ENCODE measurements at regions not wholly inside any gene's neighbourhood (a gene's known extent, or its start where the extent isn't known, plus 50 kb on each side); places are given as distances from the start of the nearest gene placed in this dataset.

- no peak overlapping the region for H3K4me3 ChIP-seq (ENCODE audit: insufficient read length, low read depth)
- H3K36me3 ChIP-seq (ENCODE audit: insufficient read depth, insufficient read length, low read length): no peaks in the 10 kb centered on the region
- H3K9me3 ChIP-seq (ENCODE audit: insufficient read depth, low read length): no peaks in the 10 kb centered on the region
- peaks cover 6% of the 10 kb centered on the region for H3K4me1 ChIP-seq (ENCODE audit: insufficient read depth, insufficient read length)
- TF ChIP-seq ZNF274 (IDR thresholded peaks at IDR 0.05; ENCODE audit: low read depth, low read length): no peak
- no peak for TF ChIP-seq YY1 (IDR thresholded peaks at IDR 0.05; ENCODE audit: insufficient read depth, insufficient read length)
- no peak for TF ChIP-seq SUZ12 (IDR thresholded peaks at IDR 0.05; ENCODE audit: extremely low read depth, insufficient read depth, insufficient read length)
- DNase-seq (ENCODE audit: low read depth, low spot score): no peak
- H3K27me3 ChIP-seq (ENCODE audit: insufficient read depth, insufficient read length): peaks cover 12% of the 10 kb centered on the region
- no peak overlapping the region for H3K9ac ChIP-seq (ENCODE audit: insufficient read length, low read depth)
Observed at GRCh38 chr9:107635101-107635802, 145.7 kb upstream of the KLF4 start.

- TF ChIP-seq SUZ12 (IDR thresholded peaks at IDR 0.05; ENCODE audit: extremely low read depth, insufficient read depth, insufficient read length) (no peak), ZNF274 (IDR thresholded peaks at IDR 0.05; ENCODE audit: low read depth, low read length) (no peak), YY1 (IDR thresholded peaks at IDR 0.05; ENCODE audit: insufficient read depth, insufficient read length) (no peak)
- Histone ChIP-seq H3K4me3 (ENCODE audit: insufficient read length, low read depth) (no peak overlapping the region), H3K27me3 (ENCODE audit: insufficient read depth, insufficient read length) (no peaks in the 10 kb centered on the region), H3K4me1 (ENCODE audit: insufficient read depth, insufficient read length) (peaks cover 9% of the 10 kb centered on the region), H3K9me3 (ENCODE audit: insufficient read depth, low read length) (no peaks in the 10 kb centered on the region), H3K9ac (ENCODE audit: insufficient read length, low read depth) (no peak overlapping the region), H3K36me3 (ENCODE audit: insufficient read depth, insufficient read length, low read length) (no peaks in the 10 kb centered on the region)
- DNase-seq (ENCODE audit: low read depth, low spot score): no peak
Observed at GRCh38 chr9:107633406-107633805, 143.8 kb upstream of the KLF4 start.

- no peaks in the 10 kb centered on the region for H3K27me3 ChIP-seq (ENCODE audit: insufficient read depth, insufficient read length)
- H3K9me3 ChIP-seq (ENCODE audit: insufficient read depth, low read length): no peaks in the 10 kb centered on the region
- TF ChIP-seq SUZ12 (IDR thresholded peaks at IDR 0.05; ENCODE audit: extremely low read depth, insufficient read depth, insufficient read length) (no peak), ZNF274 (IDR thresholded peaks at IDR 0.05; ENCODE audit: low read depth, low read length) (no peak), YY1 (IDR thresholded peaks at IDR 0.05; ENCODE audit: insufficient read depth, insufficient read length) (no peak)
- no peak overlapping the region for H3K4me3 ChIP-seq (ENCODE audit: insufficient read length, low read depth)
- no peak for DNase-seq (ENCODE audit: low read depth, low spot score)
- no peaks in the 10 kb centered on the region for H3K36me3 ChIP-seq (ENCODE audit: insufficient read depth, insufficient read length, low read length)
- peaks cover 13% of the 10 kb centered on the region for H3K4me1 ChIP-seq (ENCODE audit: insufficient read depth, insufficient read length)
- H3K9ac ChIP-seq (ENCODE audit: insufficient read length, low read depth): no peak overlapping the region
Observed at GRCh38 chr9:107632661-107633060, 143.1 kb upstream of the KLF4 start.

- no peak for DNase-seq (ENCODE audit: low read depth, low spot score)
- peaks cover 14% of the 10 kb centered on the region for H3K4me1 ChIP-seq (ENCODE audit: insufficient read depth, insufficient read length)
- peak overlapping the region; percentile 24 for H3K9ac ChIP-seq (ENCODE audit: insufficient read length, low read depth)
- H3K9me3 ChIP-seq (ENCODE audit: insufficient read depth, low read length): no peaks in the 10 kb centered on the region
- no peaks in the 10 kb centered on the region for H3K36me3 ChIP-seq (ENCODE audit: insufficient read depth, insufficient read length, low read length)
- no peak overlapping the region for H3K4me3 ChIP-seq (ENCODE audit: insufficient read length, low read depth)
- TF ChIP-seq YY1 (IDR thresholded peaks at IDR 0.05; ENCODE audit: insufficient read depth, insufficient read length): no peak
- TF ChIP-seq ZNF274 (IDR thresholded peaks at IDR 0.05; ENCODE audit: low read depth, low read length): no peak
- no peak for TF ChIP-seq SUZ12 (IDR thresholded peaks at IDR 0.05; ENCODE audit: extremely low read depth, insufficient read depth, insufficient read length)
- H3K27me3 ChIP-seq (ENCODE audit: insufficient read depth, insufficient read length): no peaks in the 10 kb centered on the region
Observed at GRCh38 chr9:107632216-107632615, 142.6 kb upstream of the KLF4 start.

- peak; percentile 70 for DNase-seq (ENCODE audit: low read depth, low spot score)
- no peak overlapping the region for H3K4me3 ChIP-seq (ENCODE audit: insufficient read length, low read depth)
- TF ChIP-seq SUZ12 (IDR thresholded peaks at IDR 0.05; ENCODE audit: extremely low read depth, insufficient read depth, insufficient read length) (no peak), YY1 (IDR thresholded peaks at IDR 0.05; ENCODE audit: insufficient read depth, insufficient read length) (no peak), ZNF274 (IDR thresholded peaks at IDR 0.05; ENCODE audit: low read depth, low read length) (no peak)
- H3K9ac ChIP-seq (ENCODE audit: insufficient read length, low read depth): peak overlapping the region; percentile 24
- no peaks in the 10 kb centered on the region for H3K27me3 ChIP-seq (ENCODE audit: insufficient read depth, insufficient read length)
- no peaks in the 10 kb centered on the region for H3K36me3 ChIP-seq (ENCODE audit: insufficient read depth, insufficient read length, low read length)
- H3K4me1 ChIP-seq (ENCODE audit: insufficient read depth, insufficient read length): peaks cover 14% of the 10 kb centered on the region
- H3K9me3 ChIP-seq (ENCODE audit: insufficient read depth, low read length): no peaks in the 10 kb centered on the region
Observed at GRCh38 chr9:107631788-107632187, 142.2 kb upstream of the KLF4 start.

DNA sequence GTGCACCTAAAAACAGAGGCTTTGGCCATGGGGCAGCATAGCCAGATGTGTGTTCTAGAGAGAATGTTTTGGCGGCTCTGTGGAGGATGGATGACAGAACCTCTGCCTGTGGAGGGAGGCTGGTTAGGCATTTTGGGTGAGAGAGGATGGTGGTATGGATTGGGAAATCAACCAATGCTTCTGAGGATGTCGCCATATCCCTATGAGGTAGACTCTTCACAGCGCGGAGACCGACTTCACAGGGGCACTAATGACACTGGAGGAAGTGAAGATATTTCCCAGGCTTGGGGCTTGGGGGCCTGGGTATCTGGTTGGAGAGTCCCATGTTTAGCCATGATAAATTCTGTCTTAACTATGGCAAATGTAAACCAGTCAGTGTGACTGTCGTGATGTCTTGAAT lies 140.6 kb upstream of the KLF4 start:
- no peak for DNase-seq (ENCODE audit: low read depth, low spot score)
- Histone ChIP-seq H3K4me1 (ENCODE audit: insufficient read depth, insufficient read length) (peaks cover 14% of the 10 kb centered on the region), H3K9me3 (ENCODE audit: insufficient read depth, low read length) (no peaks in the 10 kb centered on the region), H3K4me3 (ENCODE audit: insufficient read length, low read depth) (no peak overlapping the region), H3K36me3 (ENCODE audit: insufficient read depth, insufficient read length, low read length) (no peaks in the 10 kb centered on the region), H3K9ac (ENCODE audit: insufficient read length, low read depth) (no peak overlapping the region), H3K27me3 (ENCODE audit: insufficient read depth, insufficient read length) (no peaks in the 10 kb centered on the region)
- TF ChIP-seq SUZ12 (IDR thresholded peaks at IDR 0.05; ENCODE audit: extremely low read depth, insufficient read depth, insufficient read length) (no peak), YY1 (IDR thresholded peaks at IDR 0.05; ENCODE audit: insufficient read depth, insufficient read length) (no peak), ZNF274 (IDR thresholded peaks at IDR 0.05; ENCODE audit: low read depth, low read length) (no peak)

DNA sequence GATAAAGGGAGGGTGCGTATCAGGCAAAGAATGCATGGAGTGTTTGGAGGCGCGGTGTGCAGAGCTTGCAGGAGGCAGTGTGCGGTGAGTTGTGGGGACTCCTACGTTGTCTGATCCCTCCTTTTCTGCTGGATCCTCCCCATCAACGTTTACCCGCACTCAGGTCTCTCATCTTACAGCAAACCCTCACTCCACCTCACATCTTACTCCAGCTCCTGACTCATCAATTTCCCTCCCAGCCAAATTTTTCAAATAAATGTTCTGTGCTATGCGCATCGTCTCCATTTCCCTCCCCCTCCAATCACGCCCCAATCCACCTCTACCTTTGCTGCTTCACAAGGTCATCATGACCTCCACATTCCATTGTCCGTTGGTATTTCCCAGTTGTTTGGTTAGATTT lies 138.9 kb upstream of the KLF4 start:
- Histone ChIP-seq H3K36me3 (ENCODE audit: insufficient read depth, insufficient read length, low read length) (no peaks in the 10 kb centered on the region), H3K9me3 (ENCODE audit: insufficient read depth, low read length) (peaks cover 9% of the 10 kb centered on the region; the same call in 1 of the 2 replicates), H3K4me1 (ENCODE audit: insufficient read depth, insufficient read length) (peaks cover 14% of the 10 kb centered on the region), H3K9ac (ENCODE audit: insufficient read length, low read depth) (no peak overlapping the region), H3K27me3 (ENCODE audit: insufficient read depth, insufficient read length) (no peaks in the 10 kb centered on the region), H3K4me3 (ENCODE audit: insufficient read length, low read depth) (no peak overlapping the region)
- TF ChIP-seq SUZ12 (IDR thresholded peaks at IDR 0.05; ENCODE audit: extremely low read depth, insufficient read depth, insufficient read length) (no peak), YY1 (IDR thresholded peaks at IDR 0.05; ENCODE audit: insufficient read depth, insufficient read length) (no peak), ZNF274 (IDR thresholded peaks at IDR 0.05; ENCODE audit: low read depth, low read length) (no peak)
- DNase-seq (ENCODE audit: low read depth, low spot score): no peak

Measured in NT2/D1 (cell line).